ENCODE measurements at regions not wholly inside any gene's neighbourhood (a gene's known extent, or its start where the extent isn't known, plus 50 kb on each side); places are given as distances from the start of the nearest gene placed in this dataset.
"Not testable (repeated sequence)": the region's sequence is repeated elsewhere in the genome, so short reads cannot be mapped to it uniquely, and the experiment has no call there.

DNA sequence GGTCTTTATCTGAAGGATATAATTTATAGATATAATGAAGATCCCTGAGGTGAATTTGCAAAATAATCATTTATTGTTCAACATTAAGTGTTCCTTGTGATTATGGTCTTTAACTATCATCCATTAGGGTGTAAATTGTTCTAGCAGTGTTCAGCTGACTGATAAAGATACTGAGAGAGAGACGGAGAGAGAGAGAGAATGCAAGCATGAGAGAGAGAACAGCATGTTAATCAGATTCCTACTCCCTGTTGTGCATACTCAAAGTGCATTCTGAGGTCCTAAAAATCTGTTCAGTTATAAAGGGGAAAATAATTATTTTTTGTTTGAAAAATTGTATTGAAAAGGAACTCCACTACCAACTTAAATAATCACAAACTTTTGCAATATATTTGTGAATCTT lies 271.0 kb upstream of the CBLB start:
- H3K4me3 ChIP-seq (ENCODE audit: low read depth, low read length), result no peak overlapping the region
- DNase-seq (ENCODE audit: low read depth), result no peak
- TF ChIP-seq, protein P1, sequence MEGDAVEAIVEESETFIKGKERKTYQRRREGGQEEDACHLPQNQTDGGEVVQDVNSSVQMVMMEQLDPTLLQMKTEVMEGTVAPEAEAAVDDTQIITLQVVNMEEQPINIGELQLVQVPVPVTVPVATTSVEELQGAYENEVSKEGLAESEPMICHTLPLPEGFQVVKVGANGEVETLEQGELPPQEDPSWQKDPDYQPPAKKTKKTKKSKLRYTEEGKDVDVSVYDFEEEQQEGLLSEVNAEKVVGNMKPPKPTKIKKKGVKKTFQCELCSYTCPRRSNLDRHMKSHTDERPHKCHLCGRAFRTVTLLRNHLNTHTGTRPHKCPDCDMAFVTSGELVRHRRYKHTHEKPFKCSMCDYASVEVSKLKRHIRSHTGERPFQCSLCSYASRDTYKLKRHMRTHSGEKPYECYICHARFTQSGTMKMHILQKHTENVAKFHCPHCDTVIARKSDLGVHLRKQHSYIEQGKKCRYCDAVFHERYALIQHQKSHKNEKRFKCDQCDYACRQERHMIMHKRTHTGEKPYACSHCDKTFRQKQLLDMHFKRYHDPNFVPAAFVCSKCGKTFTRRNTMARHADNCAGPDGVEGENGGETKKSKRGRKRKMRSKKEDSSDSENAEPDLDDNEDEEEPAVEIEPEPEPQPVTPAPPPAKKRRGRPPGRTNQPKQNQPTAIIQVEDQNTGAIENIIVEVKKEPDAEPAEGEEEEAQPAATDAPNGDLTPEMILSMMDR (IDR thresholded peaks at IDR 0.05; ENCODE audit: low read depth, low read length, missing control alignments), result no peak
- in situ Hi-C loops (cut with HindIII; ENCODE audit: low sequenced_read_pairs), result no loop called here

DNA sequence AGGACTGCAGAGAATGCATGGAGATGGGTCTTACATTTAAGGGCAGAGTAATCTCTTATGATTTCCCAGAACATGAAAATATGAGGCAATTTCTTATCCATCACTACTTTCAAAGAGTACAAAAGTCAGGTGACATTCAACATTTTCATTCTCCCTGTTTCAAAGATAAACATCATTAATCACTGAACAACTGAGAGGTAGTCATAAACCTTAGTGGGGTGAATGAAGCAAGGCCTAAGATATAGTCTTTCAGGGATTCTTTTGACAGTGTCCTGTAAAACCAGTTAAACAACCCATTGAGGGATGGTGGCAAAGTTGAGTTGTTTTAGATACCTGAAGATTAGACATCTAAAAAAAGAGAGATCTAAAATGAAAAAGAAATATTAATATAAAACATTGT lies 271.6 kb upstream of the CBLB start:
- TF ChIP-seq, protein P1 (IDR thresholded peaks at IDR 0.05; ENCODE audit: low read depth, low read length, missing control alignments), result no peak
- in situ Hi-C loops (cut with HindIII; ENCODE audit: low sequenced_read_pairs), result no loop called here
- DNase-seq (ENCODE audit: low read depth), result no peak
- H3K4me3 ChIP-seq (ENCODE audit: low read depth, low read length), result no peak overlapping the region

DNA sequence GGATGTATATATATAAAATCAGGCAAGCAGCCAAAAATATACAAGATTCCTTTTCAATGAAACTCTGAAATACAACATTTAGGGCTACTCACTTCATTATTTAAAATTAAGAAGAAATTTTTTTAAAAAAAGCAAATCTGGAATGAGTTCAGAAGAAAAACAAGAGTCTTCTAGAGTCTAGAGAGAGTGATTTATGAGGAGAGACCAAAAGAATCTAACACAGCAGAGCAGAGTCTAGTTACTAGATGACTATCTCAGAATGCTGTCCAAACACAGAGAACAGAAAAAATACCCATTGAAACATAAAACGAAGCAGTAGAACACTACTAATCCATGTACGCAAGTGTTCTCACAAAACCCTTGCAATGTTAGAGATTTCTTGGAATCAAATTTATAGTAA lies 275.2 kb upstream of the CBLB start:
- DNase-seq (ENCODE audit: low read depth), result no peak
- TF ChIP-seq, protein P1 (IDR thresholded peaks at IDR 0.05; ENCODE audit: low read depth, low read length, missing control alignments), result no peak
- H3K4me3 ChIP-seq (ENCODE audit: low read depth, low read length), result no peak overlapping the region
- in situ Hi-C loops (cut with HindIII; ENCODE audit: low sequenced_read_pairs), result no loop called here

DNA sequence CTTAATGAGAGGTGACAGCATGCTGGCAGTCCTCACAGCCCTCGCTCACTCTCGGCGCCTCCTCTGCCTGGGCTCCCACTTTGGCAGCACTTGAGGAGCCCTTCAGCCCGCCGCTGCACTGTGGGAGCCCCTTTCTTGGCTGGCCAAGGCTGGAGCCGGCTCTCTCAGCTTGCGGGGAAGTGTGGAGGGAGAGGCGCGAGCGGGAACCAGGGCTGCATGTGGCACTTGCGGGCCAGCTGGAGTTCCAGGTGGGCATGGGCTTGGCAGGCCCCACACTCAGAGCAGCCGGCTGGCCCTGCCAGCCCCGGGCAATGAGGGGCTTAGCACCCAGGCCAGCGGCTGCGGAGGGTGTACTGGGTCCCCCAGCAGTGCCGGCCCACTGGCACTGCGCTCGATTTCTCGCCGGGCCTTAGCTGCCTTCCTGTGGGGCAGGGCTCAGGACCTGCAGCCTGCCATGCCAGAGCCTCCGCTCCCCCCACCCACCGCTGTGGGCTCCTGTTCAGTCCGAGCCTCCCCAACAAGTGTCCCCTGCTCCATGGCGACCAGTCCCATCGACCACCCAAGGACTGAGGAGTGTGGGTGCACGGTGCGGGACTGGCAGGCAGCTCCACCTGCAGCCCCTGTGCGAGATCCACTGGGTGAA lies 279.7 kb upstream of the CBLB start:
- in situ Hi-C loops (cut with HindIII; ENCODE audit: low sequenced_read_pairs); H3K4me3 ChIP-seq (ENCODE audit: low read depth, low read length); DNase-seq (ENCODE audit: low read depth): not testable (repeated sequence)

- no peak overlapping the region for H3K4me3 ChIP-seq (ENCODE audit: low read depth, low read length)
- in situ Hi-C loops (cut with HindIII; ENCODE audit: low sequenced_read_pairs), result no loop called here
- no peak for DNase-seq (ENCODE audit: low read depth)
- TF ChIP-seq, protein P1 (IDR thresholded peaks at IDR 0.05; ENCODE audit: low read depth, low read length, missing control alignments), result no peak
Measured at GRCh38 chr3:106157411-106157810, 288.6 kb upstream of the CBLB start.

DNA sequence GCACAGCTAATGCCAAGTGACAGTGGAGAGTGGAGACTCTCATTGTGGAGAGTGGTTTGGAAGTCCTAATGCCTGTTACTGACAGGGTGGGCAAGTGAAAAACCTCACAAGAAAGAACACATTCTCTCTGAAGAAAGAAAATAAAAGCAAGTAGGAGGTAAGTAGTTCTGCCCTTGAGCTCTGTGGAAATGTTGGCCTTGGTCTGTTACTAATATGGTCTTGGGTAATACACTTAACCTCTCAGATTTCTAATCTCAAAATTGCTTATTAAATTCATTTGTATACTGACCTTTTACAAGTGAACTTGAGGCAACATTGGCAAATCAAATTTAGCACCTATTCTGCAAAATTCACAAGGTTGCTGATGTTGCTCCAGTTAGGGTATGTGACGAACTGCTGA lies 291.6 kb upstream of the CBLB start:
- DNase-seq (ENCODE audit: low read depth), result no peak
- no peak overlapping the region for H3K4me3 ChIP-seq (ENCODE audit: low read depth, low read length)
- TF ChIP-seq, protein P1 (IDR thresholded peaks at IDR 0.05; ENCODE audit: low read depth, low read length, missing control alignments), result no peak
- in situ Hi-C loops (cut with HindIII; ENCODE audit: low sequenced_read_pairs), result no loop called here

DNA sequence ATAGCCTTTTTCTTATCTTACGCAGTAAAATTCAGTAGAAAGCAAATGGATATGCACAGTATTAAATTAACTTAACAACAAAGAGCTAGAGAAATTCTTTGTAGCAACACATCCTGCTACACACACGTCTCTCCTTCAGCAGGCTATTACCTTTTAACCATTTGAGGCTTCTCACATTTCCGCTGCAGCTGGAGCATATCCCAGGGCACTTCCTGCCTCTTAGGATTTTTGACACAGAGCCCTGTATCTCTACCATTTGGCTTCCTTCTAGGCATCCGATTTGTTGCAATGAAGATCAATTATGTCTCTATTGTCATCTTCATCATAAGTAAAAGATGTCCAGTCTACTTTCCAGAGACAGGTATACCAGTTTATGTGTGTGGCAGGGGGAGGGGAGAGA lies 292.4 kb upstream of the CBLB start:
- TF ChIP-seq, protein P1 (IDR thresholded peaks at IDR 0.05; ENCODE audit: low read depth, low read length, missing control alignments), result no peak
- no peak for DNase-seq (ENCODE audit: low read depth)
- no peak overlapping the region for H3K4me3 ChIP-seq (ENCODE audit: low read depth, low read length)
- in situ Hi-C loops (cut with HindIII; ENCODE audit: low sequenced_read_pairs), result no loop called here

All from astrocyte of the cerebellum (primary cell).